Stimulated activated effector memory CD8-positive, alpha-beta T cell treated with anti-CD3 and anti-CD28 coated beads, Interleukin-12 subunit alpha, Interleukin-12 subunit beta, amount 100 ng/mL, for 72 hours (primary cell): ENCODE measurements at regions not wholly inside any gene's neighbourhood (a gene's known extent, or its start where the extent isn't known, plus 50 kb on each side); places are given as distances from the start of the nearest gene placed in this dataset.

Experiments used
- ATAC-seq: fragments of 150-1000 bp; cut with Tn5 transposase; 2 replicates; pipeline ENCODE4 v1.10.0; 2021
- DNase-seq, 2 donors: peaks; one replicate each; pipeline ENCODE4 v3.0.0; 2021 to 2022; ENCODE audit warnings: low spot score in 2 of 2
- H3K27ac Mint-ChIP-seq: one replicate; pipeline ENCODE4 v1.8.0; 2022; ENCODE audit warnings: mild to moderate bottlenecking, mixed read lengths
- H3K36me3 Mint-ChIP-seq: one replicate; pipeline ENCODE4 v1.8.0; 2022; ENCODE audit warnings: mild to moderate bottlenecking, mixed read lengths
- H3K4me1 Mint-ChIP-seq: one replicate; pipeline ENCODE4 v1.8.0; 2022; ENCODE audit warnings: mixed read lengths
- H3K4me3 Mint-ChIP-seq: one replicate; pipeline ENCODE4 v1.8.0; 2022; ENCODE audit warnings: mild to moderate bottlenecking, mixed read lengths
- H3K9me3 Mint-ChIP-seq: one replicate; pipeline ENCODE4 v1.8.0; 2022; ENCODE audit warnings: mixed read lengths

DNA sequence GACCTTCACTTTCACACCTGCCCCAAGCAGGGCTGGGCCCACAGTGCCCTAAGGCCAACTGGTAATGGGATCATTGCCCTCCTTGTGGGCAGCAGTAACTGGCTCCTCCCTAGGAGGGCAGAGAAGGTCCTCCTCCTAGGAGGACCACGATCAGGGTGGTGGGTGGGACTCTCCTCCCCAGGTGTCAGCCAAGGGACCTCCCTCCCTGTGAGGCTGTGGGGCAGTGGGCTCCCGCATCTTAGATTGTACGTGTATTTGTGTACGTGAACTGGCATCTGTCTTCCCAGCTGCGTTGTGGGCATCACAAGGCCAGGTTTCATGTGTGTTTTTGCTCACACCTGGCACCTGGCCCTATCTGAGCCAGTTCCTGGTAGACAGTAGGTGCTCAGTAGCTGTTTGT, 111.8 kb downstream of the SOX1 start:
- Mint-ChIP-seq H3K4me1 (no peaks in the 10 kb centered on the region), H3K27ac (no peak overlapping the region), H3K4me3 (no peak overlapping the region), H3K9me3 (peaks cover 5% of the 10 kb centered on the region), H3K36me3 (no peaks in the 10 kb centered on the region)
- ATAC-seq (peak; percentile 11), DNase-seq (no peak)

DNA sequence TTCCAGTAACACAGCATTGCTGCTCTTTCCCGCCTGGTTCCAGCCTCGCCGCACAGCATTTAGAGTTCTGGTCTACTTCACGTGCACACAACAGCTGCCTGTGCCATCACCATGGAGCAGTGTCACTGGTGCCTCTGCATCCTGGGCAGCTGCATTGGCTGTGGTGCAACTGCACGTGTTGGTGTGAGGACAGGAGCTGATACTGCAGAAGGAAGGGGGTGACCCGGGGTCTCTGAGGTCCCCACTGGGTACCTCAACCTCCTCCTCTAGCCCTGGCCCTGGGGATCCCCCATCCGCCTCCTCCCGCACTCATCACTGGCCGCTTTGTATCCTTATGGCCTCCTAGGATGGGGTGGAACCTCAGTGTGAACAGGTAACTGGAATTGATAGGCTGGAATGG, 112.5 kb downstream of the SOX1 start:
- no peak overlapping the region for H3K4me3 Mint-ChIP-seq
- DNase-seq (no peak), ATAC-seq (no peak)
- H3K9me3 Mint-ChIP-seq, result peaks cover 3% of the 10 kb centered on the region
- H3K4me1 Mint-ChIP-seq, result no peaks in the 10 kb centered on the region
- no peaks in the 10 kb centered on the region for H3K36me3 Mint-ChIP-seq
- no peak overlapping the region for H3K27ac Mint-ChIP-seq

DNA sequence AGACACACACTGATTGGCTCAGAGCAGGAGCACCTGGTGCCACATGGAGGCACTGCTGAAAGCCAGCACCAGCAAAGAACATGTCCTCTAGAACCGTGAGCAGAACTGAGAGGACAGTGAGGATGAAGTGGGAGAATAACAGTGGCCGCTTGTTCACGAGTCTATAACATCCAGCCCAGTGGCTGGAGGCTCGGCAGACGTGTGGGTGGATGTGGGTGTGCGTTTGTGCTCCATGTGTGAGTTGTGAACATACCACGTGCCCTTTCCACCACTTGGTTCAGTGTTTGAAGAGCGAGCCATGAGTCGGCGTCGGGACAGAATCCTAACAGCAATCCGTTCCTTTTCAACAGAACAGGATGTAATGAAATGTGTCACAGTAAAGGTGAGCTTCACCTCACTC, 113.0 kb downstream of the SOX1 start:
- H3K36me3 Mint-ChIP-seq, result no peaks in the 10 kb centered on the region
- H3K27ac Mint-ChIP-seq, result no peak overlapping the region
- ATAC-seq (no peak), DNase-seq (no peak)
- H3K9me3 Mint-ChIP-seq, result peaks cover 2% of the 10 kb centered on the region
- H3K4me1 Mint-ChIP-seq, result no peaks in the 10 kb centered on the region
- H3K4me3 Mint-ChIP-seq, result no peak overlapping the region

DNA sequence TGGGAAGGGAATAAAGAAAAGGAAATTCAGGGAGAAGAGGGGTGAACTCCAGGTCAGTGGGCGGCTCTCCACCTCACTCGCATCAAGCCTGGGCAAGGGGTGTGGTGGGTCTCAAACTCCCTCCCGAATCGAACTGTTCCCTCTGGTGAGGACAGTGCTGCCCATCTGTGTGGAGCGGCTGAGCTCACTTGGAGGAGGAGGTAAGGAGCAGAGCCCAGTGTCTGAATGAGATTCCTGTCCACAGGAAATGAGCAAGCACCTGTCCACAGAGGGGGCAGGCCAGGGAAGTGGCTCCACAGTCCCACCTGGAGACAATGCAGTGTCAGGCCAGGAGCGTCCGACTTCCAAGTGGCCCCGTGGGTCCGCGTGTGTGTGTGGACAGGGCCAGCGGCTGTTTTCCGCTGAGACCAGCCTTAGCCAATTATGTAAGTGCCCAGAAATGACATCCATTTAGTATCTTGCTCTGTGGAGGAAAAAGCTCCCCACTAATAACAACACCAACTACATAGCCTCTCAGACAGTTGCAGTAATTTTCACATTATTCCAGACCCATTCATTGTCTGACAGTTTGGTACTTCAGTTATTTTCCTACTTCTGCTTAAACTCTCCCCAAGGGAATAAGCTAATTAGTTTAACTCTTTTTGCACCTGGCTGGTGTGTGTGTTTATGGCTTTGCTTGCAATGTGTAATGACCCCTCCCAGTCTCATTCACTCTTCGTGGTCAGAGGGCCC, 114.6 kb downstream of the SOX1 start:
- H3K9me3 Mint-ChIP-seq, result no peaks in the 10 kb centered on the region
- H3K36me3 Mint-ChIP-seq, result no peaks in the 10 kb centered on the region
- no peak for ATAC-seq
- no peaks in the 10 kb centered on the region for H3K4me1 Mint-ChIP-seq
- no peak overlapping the region for H3K27ac Mint-ChIP-seq
- H3K4me3 Mint-ChIP-seq, result no peak overlapping the region
- DNase-seq, result no peak

- Mint-ChIP-seq H3K4me3 (no peak overlapping the region), H3K4me1 (no peaks in the 10 kb centered on the region), H3K27ac (no peak overlapping the region), H3K9me3 (no peaks in the 10 kb centered on the region), H3K36me3 (no peaks in the 10 kb centered on the region)
- ATAC-seq (no peak), DNase-seq (no peak)
Measured at GRCh38 chr13:112182251-112182650, 115.3 kb downstream of the SOX1 start.

DNA sequence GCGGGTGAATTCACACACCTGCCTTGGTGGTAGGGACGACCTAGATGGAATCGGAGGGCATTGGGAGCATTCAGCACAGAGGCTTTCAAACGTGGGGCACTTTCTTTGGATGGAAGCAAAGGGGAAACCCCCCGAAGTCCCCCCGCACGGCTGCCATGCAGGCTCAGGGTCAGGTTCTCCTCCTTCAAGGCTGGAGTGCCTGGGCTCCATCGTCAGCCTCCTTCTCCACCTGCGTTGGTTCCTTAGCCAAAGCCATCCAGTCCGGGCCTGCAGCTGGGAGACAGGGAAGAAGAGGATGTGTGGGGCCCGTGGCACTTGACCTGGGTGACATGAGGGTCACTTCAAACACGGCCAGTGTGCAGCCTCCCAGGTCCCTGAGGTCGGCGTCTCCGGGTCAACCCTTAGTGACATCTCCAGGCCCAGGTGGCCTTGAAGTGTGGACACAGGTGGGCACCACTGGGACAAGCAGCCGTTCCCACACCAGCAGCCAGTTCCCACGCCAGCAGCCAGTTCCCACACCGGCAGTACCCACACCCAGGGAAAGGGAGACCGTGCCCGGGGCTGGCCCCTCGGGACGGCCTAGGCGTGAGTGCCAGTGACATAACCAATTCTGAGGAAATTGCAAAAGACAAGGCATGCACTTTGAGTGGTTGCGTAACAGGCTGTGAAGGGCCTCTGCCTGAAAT, 116.0 kb downstream of the SOX1 start:
- no peaks in the 10 kb centered on the region for H3K9me3 Mint-ChIP-seq
- DNase-seq (no peak), ATAC-seq (no peak)
- H3K36me3 Mint-ChIP-seq, result no peaks in the 10 kb centered on the region
- H3K4me1 Mint-ChIP-seq, result no peaks in the 10 kb centered on the region
- H3K27ac Mint-ChIP-seq, result no peak overlapping the region
- no peak overlapping the region for H3K4me3 Mint-ChIP-seq

DNA sequence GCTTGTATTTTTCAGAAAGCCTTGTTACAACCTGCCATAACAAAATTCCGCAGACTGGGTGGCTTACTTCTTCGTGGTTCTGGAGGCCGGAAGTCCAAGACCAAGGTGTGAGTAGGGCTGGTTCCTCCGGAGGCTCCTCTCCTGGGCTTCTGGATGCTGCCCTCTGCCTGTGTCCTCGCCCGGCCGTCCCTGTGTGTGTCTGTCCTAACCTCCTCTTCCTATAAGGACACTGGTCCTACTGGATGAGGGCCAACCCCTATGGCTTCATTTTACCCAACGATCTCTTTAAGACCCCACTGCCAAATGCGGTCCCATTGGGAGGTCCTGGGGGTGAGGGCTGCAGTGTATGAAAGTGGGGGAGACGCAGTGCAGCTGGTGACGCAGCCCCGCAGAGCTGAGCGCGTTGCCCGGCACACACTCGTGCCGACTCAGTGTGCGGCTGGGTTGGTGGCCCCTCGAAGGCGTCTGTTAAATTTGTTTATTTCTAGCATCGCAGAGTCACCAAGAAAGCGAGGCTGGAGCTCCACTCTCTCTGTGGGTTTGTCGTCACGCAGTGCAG, 116.7 kb downstream of the SOX1 start:
- no peak for DNase-seq
- H3K4me1 Mint-ChIP-seq, result no peaks in the 10 kb centered on the region

GRCh38 chr13:112184261-112184660, 117.3 kb downstream of the SOX1 start:
- no peak overlapping the region for H3K4me3 Mint-ChIP-seq
- H3K9me3 Mint-ChIP-seq, result peaks cover 2% of the 10 kb centered on the region
- no peak overlapping the region for H3K27ac Mint-ChIP-seq
- H3K4me1 Mint-ChIP-seq, result no peaks in the 10 kb centered on the region
- no peaks in the 10 kb centered on the region for H3K36me3 Mint-ChIP-seq
- ATAC-seq (no peak), DNase-seq (no peak)

More for the DNA sequence above, 116.7 kb downstream of the SOX1 start:
- Mint-ChIP-seq H3K4me3 (no peak overlapping the region), H3K27ac (no peak overlapping the region), H3K36me3 (no peaks in the 10 kb centered on the region), H3K9me3 (peaks cover 1% of the 10 kb centered on the region)
- no peak for ATAC-seq

DNA sequence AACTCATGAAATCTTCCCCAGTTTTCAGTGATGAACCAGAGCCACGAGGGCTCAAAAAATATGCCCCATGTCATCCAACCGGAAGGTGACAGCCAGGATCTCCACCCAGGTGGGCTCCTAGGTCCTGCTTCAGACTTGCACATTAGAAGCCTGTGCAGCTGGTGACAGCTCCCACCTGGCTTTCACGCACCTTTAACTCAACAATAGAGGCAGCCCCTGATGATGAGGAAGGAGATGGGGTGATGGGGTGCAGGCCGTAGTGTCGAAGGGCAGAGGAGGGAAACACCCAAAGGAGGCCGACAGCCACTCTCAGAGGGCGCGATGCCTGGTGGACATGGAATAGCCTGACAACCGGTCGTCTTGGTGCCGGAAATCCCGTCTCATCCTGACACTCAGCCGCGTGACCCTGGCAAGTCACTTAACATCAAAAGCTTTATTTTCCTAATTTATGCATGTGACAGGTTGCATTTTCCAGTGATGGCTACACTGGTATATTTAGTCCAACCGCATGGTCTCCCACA, 118.0 kb downstream of the SOX1 start:
- Mint-ChIP-seq H3K9me3 (peaks cover 2% of the 10 kb centered on the region), H3K4me1 (no peaks in the 10 kb centered on the region), H3K36me3 (no peaks in the 10 kb centered on the region), H3K4me3 (no peak overlapping the region), H3K27ac (no peak overlapping the region)
- ATAC-seq (no peak), DNase-seq (no peak)

- no peak for ATAC-seq
- H3K4me1 Mint-ChIP-seq, result no peaks in the 10 kb centered on the region
- H3K4me3 Mint-ChIP-seq, result no peak overlapping the region
- peaks cover 2% of the 10 kb centered on the region for H3K9me3 Mint-ChIP-seq
- H3K36me3 Mint-ChIP-seq, result no peaks in the 10 kb centered on the region
- H3K27ac Mint-ChIP-seq, result no peak overlapping the region
- no peak for DNase-seq
Measured at GRCh38 chr13:112185466-112185865, 118.5 kb downstream of the SOX1 start.

DNA sequence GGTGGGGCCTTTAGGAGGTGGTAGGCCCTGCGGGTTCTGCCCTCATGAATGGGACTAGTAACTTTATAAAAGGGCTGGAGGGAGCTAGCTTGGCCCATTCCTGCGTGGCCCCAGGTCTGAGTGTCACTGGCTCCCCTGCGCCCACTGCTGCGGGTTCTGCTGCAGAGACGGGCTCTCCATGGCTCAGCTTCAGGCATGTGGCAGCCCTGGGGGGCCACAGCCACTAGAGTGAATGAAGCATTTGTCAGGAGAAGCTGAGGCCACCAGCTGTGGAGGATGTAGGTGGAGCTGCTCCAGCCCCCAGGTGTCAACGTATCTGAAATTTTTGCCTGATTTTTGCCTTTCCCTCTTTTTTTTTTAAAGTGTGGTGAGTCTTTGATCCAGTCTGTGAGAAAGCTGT, 119.1 kb downstream of the SOX1 start:
- H3K4me1 Mint-ChIP-seq, result no peaks in the 10 kb centered on the region
- no peak overlapping the region for H3K4me3 Mint-ChIP-seq
- no peaks in the 10 kb centered on the region for H3K36me3 Mint-ChIP-seq
- DNase-seq, result no peak
- ATAC-seq, result no peak
- no peak overlapping the region for H3K27ac Mint-ChIP-seq
- H3K9me3 Mint-ChIP-seq, result peaks cover 2% of the 10 kb centered on the region

GRCh38 chr13:112187527-112188297, 120.8 kb downstream of the SOX1 start:
- Mint-ChIP-seq H3K27ac (no peak overlapping the region), H3K36me3 (no peaks in the 10 kb centered on the region), H3K9me3 (peaks cover 2% of the 10 kb centered on the region), H3K4me3 (no peak overlapping the region), H3K4me1 (no peaks in the 10 kb centered on the region)
- no peak for DNase-seq
- no peak for ATAC-seq

DNA sequence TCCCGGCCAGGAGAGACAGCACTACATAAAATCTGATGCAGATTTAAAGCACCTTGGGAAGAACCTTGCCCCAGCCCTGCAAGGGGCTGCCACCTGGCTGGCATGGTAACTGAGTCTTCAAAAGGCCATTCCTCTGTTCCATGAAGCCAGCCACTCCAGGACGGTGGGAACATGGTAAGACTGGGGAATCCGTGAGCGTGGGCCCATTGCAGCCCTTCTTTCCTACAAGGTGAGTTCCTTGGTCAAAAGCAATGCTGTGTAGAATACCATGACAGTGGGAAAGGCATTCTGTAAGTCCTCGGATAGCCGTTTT, 121.3 kb downstream of the SOX1 start:
- no peak for ATAC-seq
- peaks cover 8% of the 10 kb centered on the region for H3K9me3 Mint-ChIP-seq
- no peak overlapping the region for H3K27ac Mint-ChIP-seq
- no peak for DNase-seq
- no peak overlapping the region for H3K4me3 Mint-ChIP-seq
- no peaks in the 10 kb centered on the region for H3K4me1 Mint-ChIP-seq
- no peaks in the 10 kb centered on the region for H3K36me3 Mint-ChIP-seq

- Mint-ChIP-seq H3K9me3 (peaks cover 6% of the 10 kb centered on the region), H3K27ac (no peak overlapping the region), H3K36me3 (no peaks in the 10 kb centered on the region), H3K4me1 (no peaks in the 10 kb centered on the region), H3K4me3 (no peak overlapping the region)
- ATAC-seq (no peak), DNase-seq (no peak)
Measured at GRCh38 chr13:112193463-112194166, 126.7 kb downstream of the SOX1 start.

DNA sequence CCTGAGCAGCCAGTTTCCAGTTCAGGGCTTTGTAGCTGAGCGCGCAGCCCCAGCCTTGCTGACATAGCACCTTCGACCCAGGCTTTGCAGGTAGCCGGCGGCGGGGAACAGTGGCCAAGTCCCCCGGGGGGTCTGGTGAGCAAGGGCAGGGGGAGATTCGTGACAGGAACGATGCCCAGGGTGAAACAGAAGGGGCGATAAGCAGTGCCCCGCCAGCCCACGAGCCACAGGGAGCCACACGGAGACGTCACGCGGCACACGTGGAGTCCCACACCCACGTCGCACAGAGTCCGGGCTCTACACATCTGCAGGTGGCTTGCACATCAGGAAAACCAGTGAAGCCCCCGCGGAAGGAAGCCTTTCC, 127.2 kb downstream of the SOX1 start:
- H3K4me3 Mint-ChIP-seq, result no peak overlapping the region
- no peak overlapping the region for H3K27ac Mint-ChIP-seq
- ATAC-seq (no peak), DNase-seq (no peak)
- H3K36me3 Mint-ChIP-seq, result no peaks in the 10 kb centered on the region
- H3K9me3 Mint-ChIP-seq, result peaks cover 6% of the 10 kb centered on the region
- no peaks in the 10 kb centered on the region for H3K4me1 Mint-ChIP-seq
